ENCODE measurements at regions not wholly inside any gene's neighbourhood (a gene's known extent, or its start where the extent isn't known, plus 50 kb on each side); places are given as distances from the start of the nearest gene placed in this dataset.

DNA sequence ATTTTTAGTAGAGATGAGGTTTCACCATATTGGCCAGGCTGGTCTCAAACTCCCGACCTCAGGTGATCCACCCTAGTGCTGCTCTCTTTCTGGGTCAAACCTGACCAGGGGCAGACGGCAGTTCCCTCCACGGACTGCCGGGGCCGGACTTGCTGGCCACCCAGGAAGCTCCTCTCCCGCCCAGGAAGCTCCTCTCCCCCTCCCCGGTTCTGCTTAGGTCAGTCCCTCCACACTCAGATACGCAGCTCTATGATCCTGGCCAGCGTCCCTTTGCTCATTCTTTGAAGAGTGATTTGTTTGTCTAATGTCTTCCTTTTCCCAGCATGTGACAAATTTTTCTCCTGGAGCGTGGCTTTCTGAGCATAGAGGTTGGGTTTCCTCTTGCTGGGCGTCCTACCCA, 125.3 kb upstream of the B3GAT1 start:
- TF ChIP-seq, protein P1, sequence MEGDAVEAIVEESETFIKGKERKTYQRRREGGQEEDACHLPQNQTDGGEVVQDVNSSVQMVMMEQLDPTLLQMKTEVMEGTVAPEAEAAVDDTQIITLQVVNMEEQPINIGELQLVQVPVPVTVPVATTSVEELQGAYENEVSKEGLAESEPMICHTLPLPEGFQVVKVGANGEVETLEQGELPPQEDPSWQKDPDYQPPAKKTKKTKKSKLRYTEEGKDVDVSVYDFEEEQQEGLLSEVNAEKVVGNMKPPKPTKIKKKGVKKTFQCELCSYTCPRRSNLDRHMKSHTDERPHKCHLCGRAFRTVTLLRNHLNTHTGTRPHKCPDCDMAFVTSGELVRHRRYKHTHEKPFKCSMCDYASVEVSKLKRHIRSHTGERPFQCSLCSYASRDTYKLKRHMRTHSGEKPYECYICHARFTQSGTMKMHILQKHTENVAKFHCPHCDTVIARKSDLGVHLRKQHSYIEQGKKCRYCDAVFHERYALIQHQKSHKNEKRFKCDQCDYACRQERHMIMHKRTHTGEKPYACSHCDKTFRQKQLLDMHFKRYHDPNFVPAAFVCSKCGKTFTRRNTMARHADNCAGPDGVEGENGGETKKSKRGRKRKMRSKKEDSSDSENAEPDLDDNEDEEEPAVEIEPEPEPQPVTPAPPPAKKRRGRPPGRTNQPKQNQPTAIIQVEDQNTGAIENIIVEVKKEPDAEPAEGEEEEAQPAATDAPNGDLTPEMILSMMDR (IDR thresholded peaks at IDR 0.05): no peak
- TF ChIP-seq POLR2AphosphoS5 (IDR thresholded peaks at IDR 0.05) (no peak), EP300 (IDR thresholded peaks at IDR 0.05) (no peak), POLR2A (IDR thresholded peaks at IDR 0.05) (no peak)
